ENCODE measurements at regions not wholly inside any gene's neighbourhood (a gene's known extent, or its start where the extent isn't known, plus 50 kb on each side); places are given as distances from the start of the nearest gene placed in this dataset.

GRCh38 chr1:63074321-63074720 lies 248.0 kb upstream of the FOXD3 start:
- TF ChIP-seq, protein P1, sequence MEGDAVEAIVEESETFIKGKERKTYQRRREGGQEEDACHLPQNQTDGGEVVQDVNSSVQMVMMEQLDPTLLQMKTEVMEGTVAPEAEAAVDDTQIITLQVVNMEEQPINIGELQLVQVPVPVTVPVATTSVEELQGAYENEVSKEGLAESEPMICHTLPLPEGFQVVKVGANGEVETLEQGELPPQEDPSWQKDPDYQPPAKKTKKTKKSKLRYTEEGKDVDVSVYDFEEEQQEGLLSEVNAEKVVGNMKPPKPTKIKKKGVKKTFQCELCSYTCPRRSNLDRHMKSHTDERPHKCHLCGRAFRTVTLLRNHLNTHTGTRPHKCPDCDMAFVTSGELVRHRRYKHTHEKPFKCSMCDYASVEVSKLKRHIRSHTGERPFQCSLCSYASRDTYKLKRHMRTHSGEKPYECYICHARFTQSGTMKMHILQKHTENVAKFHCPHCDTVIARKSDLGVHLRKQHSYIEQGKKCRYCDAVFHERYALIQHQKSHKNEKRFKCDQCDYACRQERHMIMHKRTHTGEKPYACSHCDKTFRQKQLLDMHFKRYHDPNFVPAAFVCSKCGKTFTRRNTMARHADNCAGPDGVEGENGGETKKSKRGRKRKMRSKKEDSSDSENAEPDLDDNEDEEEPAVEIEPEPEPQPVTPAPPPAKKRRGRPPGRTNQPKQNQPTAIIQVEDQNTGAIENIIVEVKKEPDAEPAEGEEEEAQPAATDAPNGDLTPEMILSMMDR (IDR thresholded peaks at IDR 0.05), result no peak
- no peak for TF ChIP-seq POLR2A (IDR thresholded peaks at IDR 0.05)

Measured in adrenal gland (tissue), 5 donors.